Adrenal gland (tissue), 5 donors: ENCODE measurements at regions not wholly inside any gene's neighbourhood (a gene's known extent, or its start where the extent isn't known, plus 50 kb on each side); places are given as distances from the start of the nearest gene placed in this dataset.

Experiments
- CTCF ChIP-seq, 6 experiments: fragments of 450-650 bp in 4 of 6; fragments of 200-600 bp in 2 of 6; sonication (generic) in 1 of 6; IDR thresholded peaks; 1 replicate in 5 of 6; 2 replicates in 1 of 6; pipeline versions ENCODE4 v1.5.1 to v1.8.0; 2016 to 2021; ENCODE audit warnings: antibody characterized with exemption in 6 of 6, mild to moderate bottlenecking in 2 of 6, moderate library complexity in 1 of 6
- POLR2A ChIP-seq, 2 donors: fragments of 450-650 bp; IDR thresholded peaks; one replicate each; pipeline ENCODE4 v1.6.1; 2017; ENCODE audit warnings: antibody characterized with exemption in 2 of 2, mild to moderate bottlenecking in 2 of 2, moderate library complexity in 1 of 2
- donor health status: DM: no; HTN: no; CAD: no.

GRCh38 chr20:12386821-12387220 is 469.1 kb downstream of the BTBD3 start:
- TF ChIP-seq CTCF (IDR thresholded peaks at IDR 0.05) (no peak), POLR2A (IDR thresholded peaks at IDR 0.05) (no peak)
